Neural cell (in vitro differentiated cells): ENCODE measurements at regions not wholly inside any gene's neighbourhood (a gene's known extent, or its start where the extent isn't known, plus 50 kb on each side); places are given as distances from the start of the nearest gene placed in this dataset.

ENCODE experiments used
- EP300 ChIP-seq: fragments of 450-650 bp; conservative IDR thresholded peaks from 2 replicates; pipeline ENCODE4 v1.6.1; 2014; ENCODE audit warnings: antibody characterized with exemption, mild to moderate bottlenecking, moderate library complexity; ENCODE audit not compliant: poor library complexity, severe bottlenecking
- EZH2 ChIP-seq: fragments of 200-600, 300-800 bp; shearing (Covaris generic), sonication (generic); IDR thresholded peaks from 2 replicates; pipeline ENCODE4 v1.6.1; 2014; ENCODE audit warnings: antibody characterized with exemption, low read length, borderline replicate concordance, mild to moderate bottlenecking; ENCODE audit not compliant: insufficient read depth, poor library complexity, severe bottlenecking
- MXI1 ChIP-seq: fragments of 450-650 bp; conservative IDR thresholded peaks from 2 replicates; pipeline ENCODE4 v1.6.1; 2014; ENCODE audit warnings: antibody characterized with exemption, mild to moderate bottlenecking; ENCODE audit not compliant: poor library complexity, severe bottlenecking
- POLR2AphosphoS5 ChIP-seq: IDR thresholded peaks from 2 replicates; pipeline ENCODE4 v1.6.1; 2012
- TF ChIP-seq, protein P1 (sequence below): fragments of 450-650 bp; IDR thresholded peaks from 2 replicates; pipeline ENCODE4 v1.5.1; 2014; ENCODE audit warnings: antibody characterized with exemption, mild to moderate bottlenecking, moderate library complexity; ENCODE audit not compliant: poor library complexity, severe bottlenecking
- TF ChIP-seq, protein P2 (sequence below): IDR thresholded peaks from 2 replicates; pipeline ENCODE4 v1.6.1; 2012; ENCODE audit warnings: borderline replicate concordance

DNA sequence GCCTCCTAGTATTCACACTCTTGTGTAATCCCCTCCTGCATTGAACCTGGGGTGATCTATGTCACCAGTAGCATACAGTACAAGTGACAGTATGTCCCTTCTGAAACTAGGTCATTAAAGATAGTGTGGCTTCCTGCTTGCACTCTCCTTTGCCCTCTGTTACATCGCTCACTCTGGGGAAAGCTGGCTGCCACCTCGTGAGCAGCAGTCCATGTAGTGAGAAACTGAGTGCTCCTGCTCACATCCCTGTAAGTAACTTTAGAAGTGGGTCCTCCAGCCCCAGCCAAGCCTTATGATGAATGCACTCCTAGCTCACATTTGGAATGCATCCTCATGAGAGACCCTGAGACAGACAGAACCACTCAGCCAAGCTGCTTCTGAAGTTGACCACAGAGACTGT, 89.8 kb upstream of the TNIP3 start:
- TF ChIP-seq MXI1 (no peak), EP300 (no peak), POLR2AphosphoS5 (no peak), EZH2 (no peak)
- TF ChIP-seq, protein P1, sequence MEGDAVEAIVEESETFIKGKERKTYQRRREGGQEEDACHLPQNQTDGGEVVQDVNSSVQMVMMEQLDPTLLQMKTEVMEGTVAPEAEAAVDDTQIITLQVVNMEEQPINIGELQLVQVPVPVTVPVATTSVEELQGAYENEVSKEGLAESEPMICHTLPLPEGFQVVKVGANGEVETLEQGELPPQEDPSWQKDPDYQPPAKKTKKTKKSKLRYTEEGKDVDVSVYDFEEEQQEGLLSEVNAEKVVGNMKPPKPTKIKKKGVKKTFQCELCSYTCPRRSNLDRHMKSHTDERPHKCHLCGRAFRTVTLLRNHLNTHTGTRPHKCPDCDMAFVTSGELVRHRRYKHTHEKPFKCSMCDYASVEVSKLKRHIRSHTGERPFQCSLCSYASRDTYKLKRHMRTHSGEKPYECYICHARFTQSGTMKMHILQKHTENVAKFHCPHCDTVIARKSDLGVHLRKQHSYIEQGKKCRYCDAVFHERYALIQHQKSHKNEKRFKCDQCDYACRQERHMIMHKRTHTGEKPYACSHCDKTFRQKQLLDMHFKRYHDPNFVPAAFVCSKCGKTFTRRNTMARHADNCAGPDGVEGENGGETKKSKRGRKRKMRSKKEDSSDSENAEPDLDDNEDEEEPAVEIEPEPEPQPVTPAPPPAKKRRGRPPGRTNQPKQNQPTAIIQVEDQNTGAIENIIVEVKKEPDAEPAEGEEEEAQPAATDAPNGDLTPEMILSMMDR, result no peak
- TF ChIP-seq, protein P2, sequence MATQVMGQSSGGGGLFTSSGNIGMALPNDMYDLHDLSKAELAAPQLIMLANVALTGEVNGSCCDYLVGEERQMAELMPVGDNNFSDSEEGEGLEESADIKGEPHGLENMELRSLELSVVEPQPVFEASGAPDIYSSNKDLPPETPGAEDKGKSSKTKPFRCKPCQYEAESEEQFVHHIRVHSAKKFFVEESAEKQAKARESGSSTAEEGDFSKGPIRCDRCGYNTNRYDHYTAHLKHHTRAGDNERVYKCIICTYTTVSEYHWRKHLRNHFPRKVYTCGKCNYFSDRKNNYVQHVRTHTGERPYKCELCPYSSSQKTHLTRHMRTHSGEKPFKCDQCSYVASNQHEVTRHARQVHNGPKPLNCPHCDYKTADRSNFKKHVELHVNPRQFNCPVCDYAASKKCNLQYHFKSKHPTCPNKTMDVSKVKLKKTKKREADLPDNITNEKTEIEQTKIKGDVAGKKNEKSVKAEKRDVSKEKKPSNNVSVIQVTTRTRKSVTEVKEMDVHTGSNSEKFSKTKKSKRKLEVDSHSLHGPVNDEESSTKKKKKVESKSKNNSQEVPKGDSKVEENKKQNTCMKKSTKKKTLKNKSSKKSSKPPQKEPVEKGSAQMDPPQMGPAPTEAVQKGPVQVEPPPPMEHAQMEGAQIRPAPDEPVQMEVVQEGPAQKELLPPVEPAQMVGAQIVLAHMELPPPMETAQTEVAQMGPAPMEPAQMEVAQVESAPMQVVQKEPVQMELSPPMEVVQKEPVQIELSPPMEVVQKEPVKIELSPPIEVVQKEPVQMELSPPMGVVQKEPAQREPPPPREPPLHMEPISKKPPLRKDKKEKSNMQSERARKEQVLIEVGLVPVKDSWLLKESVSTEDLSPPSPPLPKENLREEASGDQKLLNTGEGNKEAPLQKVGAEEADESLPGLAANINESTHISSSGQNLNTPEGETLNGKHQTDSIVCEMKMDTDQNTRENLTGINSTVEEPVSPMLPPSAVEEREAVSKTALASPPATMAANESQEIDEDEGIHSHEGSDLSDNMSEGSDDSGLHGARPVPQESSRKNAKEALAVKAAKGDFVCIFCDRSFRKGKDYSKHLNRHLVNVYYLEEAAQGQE, result no peak
